PC-9 (cell line): ENCODE measurements at regions not wholly inside any gene's neighbourhood (a gene's known extent, or its start where the extent isn't known, plus 50 kb on each side); places are given as distances from the start of the nearest gene placed in this dataset.
"Not testable (repeated sequence)": the region's sequence is repeated elsewhere in the genome, so short reads cannot be mapped to it uniquely, and the experiment has no call there.

Experiments used
- BruUV-seq: library from RNA; stranded (reverse); fragments of 400-500 nt; replicated peaks from 2 replicates; lab custom pipeline; 2021; lab: Mats Ljungman, UMichigan
- CTCF ChIA-PET: fragments of 300-600 bp; sonication (Branson Sonifier 250); formaldehyde crosslinking; loops from one replicate; lab custom pipeline; 2022; ENCODE audit warnings: antibody characterized with exemption; lab: Charles Lee
- POLR2A ChIA-PET: fragments of 300-600 bp; sonication (Branson Sonifier 250); formaldehyde crosslinking; loops from one replicate; lab custom pipeline; 2022; ENCODE audit warnings: antibody characterized with exemption; ENCODE audit not compliant: unreplicated experiment; lab: Charles Lee
- DNase-seq, 2 experiments: peaks; one replicate each; pipeline versions ENCODE4 v3.0.0 to v3.0.0-alpha.2; 2015 to 2022; ENCODE audit warnings: mixed read lengths in 1 of 2
- H2AFZ ChIP-seq: fragments of 200-600 bp; sonication (generic); 2 replicates; pipeline ENCODE4 v1.8.1; 2017; ENCODE audit warnings: antibody characterized with exemption
- H3F3A ChIP-seq: fragments of 200-600 bp; sonication (generic); 2 replicates; pipeline ENCODE4 v1.8.1; 2017; ENCODE audit warnings: antibody characterized with exemption, mild to moderate bottlenecking, low read depth; ENCODE audit not compliant: insufficient read depth
- H3K27ac ChIP-seq: fragments of 200-600 bp; sonication (generic); 2 replicates; pipeline ENCODE4 v1.6.1; 2016; ENCODE audit warnings: mixed run types
- H3K27me3 ChIP-seq: fragments of 200-600 bp; sonication (generic); 2 replicates; pipeline ENCODE4 v1.6.1; 2016; ENCODE audit warnings: low read depth, mixed run types; ENCODE audit not compliant: insufficient read depth
- H3K36me3 ChIP-seq: fragments of 200-600 bp; sonication (generic); 2 replicates; pipeline ENCODE4 v1.6.1; 2016; ENCODE audit warnings: low read depth, mixed run types
- H3K4me1 ChIP-seq: fragments of 200-600 bp; sonication (generic); replicated peaks from 2 replicates; pipeline ENCODE4 v1.6.1; 2016; ENCODE audit warnings: mixed run types; ENCODE audit not compliant: insufficient read depth
- H3K4me2 ChIP-seq: fragments of 200-600 bp; sonication (generic); 2 replicates; pipeline ENCODE4 v1.6.1; 2017; ENCODE audit warnings: mixed run types
- H3K4me3 ChIP-seq: fragments of 200-600 bp; sonication (generic); 2 replicates; pipeline ENCODE4 v1.6.1; 2016; ENCODE audit warnings: mixed run types
- H3K79me2 ChIP-seq: fragments of 200-600 bp; sonication (generic); 2 replicates; pipeline ENCODE4 v1.6.1; 2017; ENCODE audit warnings: low read depth, mixed run types
- H3K9me2 ChIP-seq: fragments of 200-600 bp; sonication (generic); 2 replicates; pipeline ENCODE4 v1.8.1; 2017; ENCODE audit warnings: mild to moderate bottlenecking; ENCODE audit not compliant: insufficient read depth
- H3K9me3 ChIP-seq: fragments of 200-600 bp; sonication (generic); 2 replicates; pipeline ENCODE4 v1.8.1; 2016; ENCODE audit warnings: low read depth; ENCODE audit not compliant: insufficient read depth
- H4K20me1 ChIP-seq: fragments of 200-600 bp; sonication (generic); 2 replicates; pipeline ENCODE4 v1.8.1; 2017; ENCODE audit not compliant: insufficient read depth
- EZH2 ChIP-seq: fragments of 200-600 bp; sonication (generic); IDR thresholded peaks from 2 replicates; pipeline ENCODE4 v1.8.0; 2017; ENCODE audit warnings: antibody characterized with exemption, low read depth
- intact Hi-C: fragments of 100-400 bp; cut with micrococcal nuclease; formaldehyde crosslinking; loops from one replicate; pipeline ENCODE4 v1.10.0; 2022; ENCODE audit not compliant: unreplicated experiment
- TF ChIP-seq, protein P1 (sequence below): fragments of 200-600 bp; sonication (generic); conservative IDR thresholded peaks from 2 replicates; pipeline ENCODE4 v1.6.1; 2017; ENCODE audit warnings: mixed run types, antibody characterized with exemption, mild to moderate bottlenecking, moderate library complexity

DNA sequence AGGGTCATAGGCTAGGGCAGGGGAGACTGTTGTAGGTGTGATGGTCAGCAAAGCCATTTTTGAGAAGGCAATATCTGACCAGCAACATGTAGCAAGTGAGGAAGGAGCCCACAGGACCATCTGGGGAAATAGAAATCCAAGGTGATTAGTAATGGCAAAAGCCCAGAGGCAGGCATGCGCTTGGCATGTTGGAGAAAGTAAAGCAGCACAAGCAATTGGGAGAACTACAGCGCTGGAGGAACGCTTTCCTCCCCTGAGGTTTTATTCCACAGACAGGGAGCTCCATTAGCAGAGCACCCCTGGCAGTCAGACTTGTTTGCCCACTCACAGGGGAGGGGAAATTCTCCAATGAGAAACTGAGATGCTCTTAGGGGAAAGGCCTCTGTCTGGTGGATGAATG, 54.8 kb upstream of the FOXB2 start:
- CTCF ChIA-PET, result no interaction called here
- H3K27ac ChIP-seq, result no peak overlapping the region
- no peaks in the 10 kb centered on the region for H3K9me3 ChIP-seq
- no peak for TF ChIP-seq EZH2
- TF ChIP-seq, protein P1, sequence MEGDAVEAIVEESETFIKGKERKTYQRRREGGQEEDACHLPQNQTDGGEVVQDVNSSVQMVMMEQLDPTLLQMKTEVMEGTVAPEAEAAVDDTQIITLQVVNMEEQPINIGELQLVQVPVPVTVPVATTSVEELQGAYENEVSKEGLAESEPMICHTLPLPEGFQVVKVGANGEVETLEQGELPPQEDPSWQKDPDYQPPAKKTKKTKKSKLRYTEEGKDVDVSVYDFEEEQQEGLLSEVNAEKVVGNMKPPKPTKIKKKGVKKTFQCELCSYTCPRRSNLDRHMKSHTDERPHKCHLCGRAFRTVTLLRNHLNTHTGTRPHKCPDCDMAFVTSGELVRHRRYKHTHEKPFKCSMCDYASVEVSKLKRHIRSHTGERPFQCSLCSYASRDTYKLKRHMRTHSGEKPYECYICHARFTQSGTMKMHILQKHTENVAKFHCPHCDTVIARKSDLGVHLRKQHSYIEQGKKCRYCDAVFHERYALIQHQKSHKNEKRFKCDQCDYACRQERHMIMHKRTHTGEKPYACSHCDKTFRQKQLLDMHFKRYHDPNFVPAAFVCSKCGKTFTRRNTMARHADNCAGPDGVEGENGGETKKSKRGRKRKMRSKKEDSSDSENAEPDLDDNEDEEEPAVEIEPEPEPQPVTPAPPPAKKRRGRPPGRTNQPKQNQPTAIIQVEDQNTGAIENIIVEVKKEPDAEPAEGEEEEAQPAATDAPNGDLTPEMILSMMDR, result no peak
- H3K27me3 ChIP-seq, result peaks cover 51% of the 10 kb centered on the region
- H3K36me3 ChIP-seq, result no peaks in the 10 kb centered on the region
- no peaks in the 10 kb centered on the region for H3K79me2 ChIP-seq
- no peak for DNase-seq
- H3K9me2 ChIP-seq, result no peaks in the 10 kb centered on the region
- POLR2A ChIA-PET, result no interaction called here
- H3F3A ChIP-seq, result no peaks in the 10 kb centered on the region
- BruUV-seq, result no TSS peak
- H3K4me3 ChIP-seq, result no peak overlapping the region
- H3K4me2 ChIP-seq, result no peak overlapping the region
- no peaks in the 10 kb centered on the region for H4K20me1 ChIP-seq
- intact Hi-C loops, result no loop called here
- no peaks in the 10 kb centered on the region for H3K4me1 ChIP-seq
- H2AFZ ChIP-seq, result no peak overlapping the region

DNA sequence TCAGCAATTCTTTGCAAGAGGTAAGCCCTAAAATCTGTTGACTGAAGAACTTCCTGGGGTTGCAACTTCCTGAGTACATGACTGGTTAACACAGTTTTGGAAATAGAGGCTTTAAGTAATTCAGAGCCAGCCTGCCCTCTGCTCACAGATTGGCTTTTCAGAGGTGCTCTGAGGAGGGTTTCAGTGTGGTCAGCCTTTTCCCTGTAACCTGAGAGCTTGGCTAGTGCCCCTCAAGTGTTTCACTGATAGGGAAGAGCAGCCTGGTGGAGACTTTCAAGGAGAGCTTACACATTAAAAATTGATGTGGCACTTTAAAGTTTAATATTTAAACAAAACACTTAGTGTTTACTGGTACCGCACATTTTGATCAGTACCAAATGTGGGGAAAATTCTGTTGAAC, 56.7 kb upstream of the FOXB2 start:
- Histone ChIP-seq H3K27me3 (peaks cover 42% of the 10 kb centered on the region), H2AFZ (no peak overlapping the region), H3F3A (no peaks in the 10 kb centered on the region), H3K79me2 (no peaks in the 10 kb centered on the region), H3K27ac (no peak overlapping the region), H3K4me1 (no peaks in the 10 kb centered on the region), H3K9me2 (no peaks in the 10 kb centered on the region), H3K9me3 (no peaks in the 10 kb centered on the region), H4K20me1 (no peaks in the 10 kb centered on the region), H3K36me3 (no peaks in the 10 kb centered on the region), H3K4me3 (no peak overlapping the region), H3K4me2 (no peak overlapping the region)
- no peak for DNase-seq
- no peak for TF ChIP-seq EZH2
- TF ChIP-seq, protein P1, result no peak
- CTCF ChIA-PET, result no interaction called here
- no TSS peak for BruUV-seq
- intact Hi-C loops, result no loop called here
- POLR2A ChIA-PET, result no interaction called here

DNA sequence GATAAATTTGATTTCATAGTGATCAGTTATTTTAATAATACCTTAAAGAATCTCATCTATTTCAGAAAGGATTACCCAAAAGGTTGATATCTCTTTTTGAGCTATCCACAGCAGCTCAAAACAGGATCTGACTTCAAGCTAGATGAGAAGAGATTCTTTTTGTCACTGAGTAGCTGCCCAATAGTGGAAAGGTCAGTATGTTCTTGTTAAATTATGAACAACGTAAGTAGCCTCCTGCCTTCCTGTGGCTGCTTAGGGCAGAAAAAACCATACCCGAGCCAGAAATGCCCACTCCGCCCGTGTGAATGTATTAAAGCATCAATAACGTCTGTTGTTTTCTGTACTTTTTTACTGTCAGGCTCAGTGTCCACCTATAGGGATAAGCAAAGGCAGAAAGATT, 51.3 kb upstream of the PRUNE2 start:
- no peaks in the 10 kb centered on the region for H3F3A ChIP-seq
- TF ChIP-seq, protein P1, result no peak
- TF ChIP-seq EZH2, result no peak
- H3K4me3 ChIP-seq, result no peak overlapping the region
- H3K9me2 ChIP-seq, result no peaks in the 10 kb centered on the region
- no peak overlapping the region for H2AFZ ChIP-seq
- H3K27me3 ChIP-seq, result peaks cover 34% of the 10 kb centered on the region
- no peaks in the 10 kb centered on the region for H3K4me1 ChIP-seq
- no peaks in the 10 kb centered on the region for H3K79me2 ChIP-seq
- CTCF ChIA-PET, result no interaction called here
- no peak for DNase-seq
- intact Hi-C loops, result no loop called here
- H4K20me1 ChIP-seq, result no peaks in the 10 kb centered on the region
- POLR2A ChIA-PET, result no interaction called here
- H3K9me3 ChIP-seq, result 0 out of 2 replicates have a peak, but pooled peaks cover 3% of the 10 kb centered on the region
- BruUV-seq, result no TSS peak
- H3K36me3 ChIP-seq, result no peaks in the 10 kb centered on the region
- no peak overlapping the region for H3K27ac ChIP-seq
- H3K4me2 ChIP-seq, result no peak overlapping the region

DNA sequence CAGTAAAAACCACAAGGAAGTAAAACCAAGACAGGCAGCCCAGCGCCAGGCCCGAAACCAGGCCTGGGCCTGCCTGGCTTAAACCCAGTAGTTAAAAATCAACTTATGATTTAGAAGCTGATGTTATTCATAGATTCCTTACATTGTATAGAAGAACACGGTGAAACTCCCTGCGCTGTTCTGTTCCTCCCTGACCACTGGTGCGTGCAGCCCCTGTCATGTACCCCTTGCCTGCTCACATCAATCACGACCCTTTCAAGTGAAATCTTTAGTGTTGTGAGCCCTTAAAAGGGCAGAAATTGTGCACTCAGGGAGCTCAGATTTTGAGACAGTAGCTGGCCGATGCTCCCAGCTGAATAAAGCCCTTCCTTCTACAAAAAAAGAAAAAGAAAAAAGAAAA, 50.5 kb upstream of the PRUNE2 start:
- H3K9me2 ChIP-seq, H3K27ac ChIP-seq, H3K4me3 ChIP-seq, H4K20me1 ChIP-seq, H2AFZ ChIP-seq, BruUV-seq, POLR2A ChIA-PET, intact Hi-C loops, H3K4me1 ChIP-seq, DNase-seq, H3K79me2 ChIP-seq, H3K9me3 ChIP-seq, H3K36me3 ChIP-seq, H3F3A ChIP-seq, H3K4me2 ChIP-seq: not testable (repeated sequence)
- CTCF ChIA-PET, result interaction anchor here (0.6 kb wide), 1 partner anchor 1511 kb away, joined by 4 read pairs; no protein-coding TSS in a partner anchor
- peaks cover 41% of the 10 kb centered on the region for H3K27me3 ChIP-seq
